ENCODE measurements at regions not wholly inside any gene's neighbourhood (a gene's known extent, or its start where the extent isn't known, plus 50 kb on each side); places are given as distances from the start of the nearest gene placed in this dataset.

GRCh38 chr11:114818382-114818781, 140.1 kb downstream of the NXPE2 start:
- Histone ChIP-seq H3K4me3 (ENCODE audit: low read depth, low read length) (no peak overlapping the region), H3K27me3 (ENCODE audit: control insufficient read depth, insufficient read depth, low read length) (no peaks in the 10 kb centered on the region), H3K36me3 (ENCODE audit: control insufficient read depth, insufficient read depth, low read length) (no peaks in the 10 kb centered on the region)
- TF ChIP-seq CTCF (IDR thresholded peaks at IDR 0.05; ENCODE audit: insufficient read depth, low read length, poor library complexity, severe bottlenecking), result no peak
- DNase-seq (ENCODE audit: low read depth), result no peak

GRCh38 chr11:114819028-114819427, 140.7 kb downstream of the NXPE2 start:
- Histone ChIP-seq H3K27me3 (ENCODE audit: control insufficient read depth, insufficient read depth, low read length) (no peaks in the 10 kb centered on the region), H3K4me3 (ENCODE audit: low read depth, low read length) (no peak overlapping the region), H3K36me3 (ENCODE audit: control insufficient read depth, insufficient read depth, low read length) (no peaks in the 10 kb centered on the region)
- no peak for DNase-seq (ENCODE audit: low read depth)
- TF ChIP-seq CTCF (IDR thresholded peaks at IDR 0.05; ENCODE audit: insufficient read depth, low read length, poor library complexity, severe bottlenecking), result no peak

GRCh38 chr11:114820621-114821020, 142.3 kb downstream of the NXPE2 start:
- Histone ChIP-seq H3K4me3 (ENCODE audit: low read depth, low read length) (no peak overlapping the region), H3K36me3 (ENCODE audit: control insufficient read depth, insufficient read depth, low read length) (no peaks in the 10 kb centered on the region), H3K27me3 (ENCODE audit: control insufficient read depth, insufficient read depth, low read length) (no peaks in the 10 kb centered on the region)
- no peak for DNase-seq (ENCODE audit: low read depth)
- TF ChIP-seq CTCF (IDR thresholded peaks at IDR 0.05; ENCODE audit: insufficient read depth, low read length, poor library complexity, severe bottlenecking), result no peak

- no peak for DNase-seq (ENCODE audit: low read depth)
- Histone ChIP-seq H3K36me3 (ENCODE audit: control insufficient read depth, insufficient read depth, low read length) (no peaks in the 10 kb centered on the region), H3K27me3 (ENCODE audit: control insufficient read depth, insufficient read depth, low read length) (no peaks in the 10 kb centered on the region), H3K4me3 (ENCODE audit: low read depth, low read length) (no peak overlapping the region)
- TF ChIP-seq CTCF (IDR thresholded peaks at IDR 0.05; ENCODE audit: insufficient read depth, low read length, poor library complexity, severe bottlenecking), result no peak
These were observed 143.5 kb downstream of the NXPE2 start for GRCh38 chr11:114821621-114822412.

- Histone ChIP-seq H3K27me3 (ENCODE audit: control insufficient read depth, insufficient read depth, low read length) (no peaks in the 10 kb centered on the region), H3K4me3 (ENCODE audit: low read depth, low read length) (no peak overlapping the region), H3K36me3 (ENCODE audit: control insufficient read depth, insufficient read depth, low read length) (no peaks in the 10 kb centered on the region)
- no peak for TF ChIP-seq CTCF (IDR thresholded peaks at IDR 0.05; ENCODE audit: insufficient read depth, low read length, poor library complexity, severe bottlenecking)
- no peak for DNase-seq (ENCODE audit: low read depth)
These were observed 148.6 kb downstream of the NXPE2 start for GRCh38 chr11:114826910-114827442.

- no peak for TF ChIP-seq CTCF (IDR thresholded peaks at IDR 0.05; ENCODE audit: insufficient read depth, low read length, poor library complexity, severe bottlenecking)
- DNase-seq (ENCODE audit: low read depth), result no peak
These were observed 149.4 kb downstream of the NXPE2 start for GRCh38 chr11:114827736-114828135.

More at GRCh38 chr11:114827736-114828135, 149.4 kb downstream of the NXPE2 start:
- no peaks in the 10 kb centered on the region for H3K36me3 ChIP-seq (ENCODE audit: control insufficient read depth, insufficient read depth, low read length)
- H3K27me3 ChIP-seq (ENCODE audit: control insufficient read depth, insufficient read depth, low read length), result no peaks in the 10 kb centered on the region
- H3K4me3 ChIP-seq (ENCODE audit: low read depth, low read length), result no peak overlapping the region

Data from kidney epithelial cell (primary cell).